ENCODE measurements at regions not wholly inside any gene's neighbourhood (a gene's known extent, or its start where the extent isn't known, plus 50 kb on each side); places are given as distances from the start of the nearest gene placed in this dataset.

GRCh38 chr3:34569437-34569836 is 771.0 kb downstream of the PDCD6IP start:
- Mint-ChIP-seq H3K36me3 (ENCODE audit: insufficient read depth, unreplicated experiment) (no peaks in the 10 kb centered on the region), H3K4me1 (ENCODE audit: low read depth, unreplicated experiment) (no peaks in the 10 kb centered on the region), H3K27me3 (ENCODE audit: unreplicated experiment) (no peaks in the 10 kb centered on the region), H3K27ac (ENCODE audit: unreplicated experiment) (no peak overlapping the region), H3K9me3 (ENCODE audit: low read depth, unreplicated experiment) (peaks cover 6% of the 10 kb centered on the region), H3K4me3 (ENCODE audit: low read depth, unreplicated experiment) (no peak overlapping the region)
- no peak for DNase-seq
- CTCF ChIA-PET = no interaction called here
- intact Hi-C loops (cut with micrococcal nuclease; ENCODE audit: unreplicated experiment) = no loop called here
- no TSS peak for BruUV-seq (replicated peaks)
- no peak for TF ChIP-seq CTCF (IDR thresholded peaks at IDR 0.05; ENCODE audit: unreplicated experiment)

GRCh38 chr3:34570916-34571705 is 772.7 kb downstream of the PDCD6IP start:
- H3K4me1 Mint-ChIP-seq (ENCODE audit: low read depth, unreplicated experiment) = no peaks in the 10 kb centered on the region
- BruUV-seq (replicated peaks) = no TSS peak
- DNase-seq = no peak
- TF ChIP-seq CTCF (IDR thresholded peaks at IDR 0.05; ENCODE audit: unreplicated experiment) = no peak
- H3K9me3 Mint-ChIP-seq (ENCODE audit: low read depth, unreplicated experiment) = peaks cover 6% of the 10 kb centered on the region
- no peak overlapping the region for H3K27ac Mint-ChIP-seq (ENCODE audit: unreplicated experiment)
- no peaks in the 10 kb centered on the region for H3K36me3 Mint-ChIP-seq (ENCODE audit: insufficient read depth, unreplicated experiment)
- no peak overlapping the region for H3K4me3 Mint-ChIP-seq (ENCODE audit: low read depth, unreplicated experiment)
- intact Hi-C loops (cut with micrococcal nuclease; ENCODE audit: unreplicated experiment) = no loop called here
- no peaks in the 10 kb centered on the region for H3K27me3 Mint-ChIP-seq (ENCODE audit: unreplicated experiment)
- CTCF ChIA-PET = no interaction called here

GRCh38 chr3:34571714-34572113 is 773.3 kb downstream of the PDCD6IP start:
- no peaks in the 10 kb centered on the region for H3K27me3 Mint-ChIP-seq (ENCODE audit: unreplicated experiment)
- no TSS peak for BruUV-seq (replicated peaks)
- TF ChIP-seq CTCF (IDR thresholded peaks at IDR 0.05; ENCODE audit: unreplicated experiment) = no peak
- peaks cover 3% of the 10 kb centered on the region for H3K9me3 Mint-ChIP-seq (ENCODE audit: low read depth, unreplicated experiment)
- CTCF ChIA-PET = no interaction called here
- DNase-seq = no peak
- H3K36me3 Mint-ChIP-seq (ENCODE audit: insufficient read depth, unreplicated experiment) = no peaks in the 10 kb centered on the region
- no peak overlapping the region for H3K4me3 Mint-ChIP-seq (ENCODE audit: low read depth, unreplicated experiment)
- H3K27ac Mint-ChIP-seq (ENCODE audit: unreplicated experiment) = no peak overlapping the region
- H3K4me1 Mint-ChIP-seq (ENCODE audit: low read depth, unreplicated experiment) = no peaks in the 10 kb centered on the region
- intact Hi-C loops (cut with micrococcal nuclease; ENCODE audit: unreplicated experiment) = no loop called here

- Mint-ChIP-seq H3K27me3 (ENCODE audit: unreplicated experiment) (no peaks in the 10 kb centered on the region), H3K27ac (ENCODE audit: unreplicated experiment) (no peak overlapping the region), H3K36me3 (ENCODE audit: insufficient read depth, unreplicated experiment) (no peaks in the 10 kb centered on the region), H3K9me3 (ENCODE audit: low read depth, unreplicated experiment) (peaks cover 6% of the 10 kb centered on the region), H3K4me3 (ENCODE audit: low read depth, unreplicated experiment) (no peak overlapping the region), H3K4me1 (ENCODE audit: low read depth, unreplicated experiment) (no peaks in the 10 kb centered on the region)
- TF ChIP-seq CTCF (IDR thresholded peaks at IDR 0.05; ENCODE audit: unreplicated experiment) = no peak
- BruUV-seq (replicated peaks) = no TSS peak
- no peak for DNase-seq
- CTCF ChIA-PET = no interaction called here
- intact Hi-C loops (cut with micrococcal nuclease; ENCODE audit: unreplicated experiment) = no loop called here
These were observed 777.3 kb downstream of the PDCD6IP start for GRCh38 chr3:34575776-34576175.

Measured in Calu3 (cell line).